ENCODE measurements at regions not wholly inside any gene's neighbourhood (a gene's known extent, or its start where the extent isn't known, plus 50 kb on each side); places are given as distances from the start of the nearest gene placed in this dataset.
"Not testable (repeated sequence)": the region's sequence is repeated elsewhere in the genome, so short reads cannot be mapped to it uniquely, and the experiment has no call there.

DNA sequence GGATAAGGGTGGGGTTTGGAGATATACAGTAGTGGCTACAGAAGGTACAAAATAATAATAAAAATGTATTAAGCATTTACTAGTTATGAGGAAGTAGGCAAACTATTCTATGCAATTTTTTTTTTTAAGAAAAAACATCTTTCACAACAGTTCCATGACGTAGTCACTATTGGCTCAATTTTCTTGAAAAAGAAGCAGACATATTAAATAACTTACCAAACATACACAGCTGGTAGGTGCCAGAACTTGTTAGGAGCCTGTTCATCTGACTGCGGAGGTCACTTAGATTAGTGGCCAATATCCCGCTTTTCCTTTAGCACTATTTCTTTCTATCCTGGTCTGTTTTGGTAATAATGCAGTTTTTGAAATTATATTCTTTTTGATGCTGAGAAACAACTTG is 593.5 kb downstream of the KCTD12 start:
- H3K27me3 Mint-ChIP-seq (ENCODE audit: low read depth) = no peaks in the 10 kb centered on the region
- no peak overlapping the region for H3K4me3 Mint-ChIP-seq
- H3K36me3 Mint-ChIP-seq (ENCODE audit: low read depth) = no peaks in the 10 kb centered on the region
- peaks cover 13% of the 10 kb centered on the region for H3K4me1 Mint-ChIP-seq
- peaks cover 11% of the 10 kb centered on the region for H3K9me3 Mint-ChIP-seq
- no peak overlapping the region for H3K27ac Mint-ChIP-seq
- TF ChIP-seq, protein P1, sequence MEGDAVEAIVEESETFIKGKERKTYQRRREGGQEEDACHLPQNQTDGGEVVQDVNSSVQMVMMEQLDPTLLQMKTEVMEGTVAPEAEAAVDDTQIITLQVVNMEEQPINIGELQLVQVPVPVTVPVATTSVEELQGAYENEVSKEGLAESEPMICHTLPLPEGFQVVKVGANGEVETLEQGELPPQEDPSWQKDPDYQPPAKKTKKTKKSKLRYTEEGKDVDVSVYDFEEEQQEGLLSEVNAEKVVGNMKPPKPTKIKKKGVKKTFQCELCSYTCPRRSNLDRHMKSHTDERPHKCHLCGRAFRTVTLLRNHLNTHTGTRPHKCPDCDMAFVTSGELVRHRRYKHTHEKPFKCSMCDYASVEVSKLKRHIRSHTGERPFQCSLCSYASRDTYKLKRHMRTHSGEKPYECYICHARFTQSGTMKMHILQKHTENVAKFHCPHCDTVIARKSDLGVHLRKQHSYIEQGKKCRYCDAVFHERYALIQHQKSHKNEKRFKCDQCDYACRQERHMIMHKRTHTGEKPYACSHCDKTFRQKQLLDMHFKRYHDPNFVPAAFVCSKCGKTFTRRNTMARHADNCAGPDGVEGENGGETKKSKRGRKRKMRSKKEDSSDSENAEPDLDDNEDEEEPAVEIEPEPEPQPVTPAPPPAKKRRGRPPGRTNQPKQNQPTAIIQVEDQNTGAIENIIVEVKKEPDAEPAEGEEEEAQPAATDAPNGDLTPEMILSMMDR (IDR thresholded peaks at IDR 0.05; ENCODE audit: unreplicated experiment in 3 of 3) = no peak

DNA sequence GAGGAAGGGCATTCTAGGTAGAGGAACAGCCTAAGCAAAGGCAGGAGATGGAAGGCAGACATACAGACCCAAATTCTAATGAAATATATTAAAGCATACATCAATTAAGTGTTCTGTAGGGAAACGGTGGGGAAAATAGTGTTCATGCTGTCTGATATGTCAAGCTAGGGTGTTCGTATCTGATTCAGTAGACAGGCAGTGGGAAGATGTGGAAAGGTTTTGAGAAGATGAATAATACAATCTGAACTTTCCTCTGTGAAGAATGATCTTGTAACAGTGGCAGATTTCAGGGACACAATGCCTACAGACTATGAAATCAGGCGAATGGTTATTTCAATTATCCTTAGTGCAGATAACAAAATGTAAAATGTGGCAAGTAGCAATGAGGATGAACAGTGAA is 594.2 kb downstream of the KCTD12 start:
- peaks cover 17% of the 10 kb centered on the region for H3K4me1 Mint-ChIP-seq
- TF ChIP-seq, protein P1 (IDR thresholded peaks at IDR 0.05; ENCODE audit: unreplicated experiment in 3 of 3) = no peak
- no peaks in the 10 kb centered on the region for H3K27me3 Mint-ChIP-seq (ENCODE audit: low read depth)
- no peaks in the 10 kb centered on the region for H3K36me3 Mint-ChIP-seq (ENCODE audit: low read depth)
- H3K27ac Mint-ChIP-seq = no peak overlapping the region
- H3K9me3 Mint-ChIP-seq = peaks cover 7% of the 10 kb centered on the region
- H3K4me3 Mint-ChIP-seq = no peak overlapping the region

DNA sequence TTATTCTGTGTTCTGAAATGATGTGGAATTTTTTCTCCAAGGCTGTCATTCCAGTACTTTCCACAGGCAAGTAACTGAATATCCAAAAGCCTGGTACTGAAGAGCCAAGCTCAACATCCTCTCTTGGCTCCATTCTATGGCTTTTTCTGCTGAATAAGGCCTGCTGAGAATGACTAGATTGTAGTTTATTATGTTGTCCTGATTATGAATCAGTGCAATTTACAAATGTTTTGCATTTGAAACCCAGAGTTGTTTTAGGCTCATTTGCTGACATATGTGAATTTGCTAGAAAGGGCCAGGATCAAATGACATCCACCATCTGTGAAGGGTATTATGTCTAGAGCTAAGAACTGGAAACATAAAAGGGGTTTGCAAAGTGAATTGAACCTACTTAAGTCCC is 596.6 kb downstream of the KCTD12 start:
- Mint-ChIP-seq H3K4me3 (no peak overlapping the region), H3K9me3 (peaks cover 6% of the 10 kb centered on the region), H3K27ac (peak overlapping the region; percentile 26 to 57 (median 55)), H3K27me3 (ENCODE audit: low read depth) (no peaks in the 10 kb centered on the region), H3K4me1 (peaks cover 28% of the 10 kb centered on the region), H3K36me3 (ENCODE audit: low read depth) (no peaks in the 10 kb centered on the region)
- TF ChIP-seq, protein P1 (IDR thresholded peaks at IDR 0.05; ENCODE audit: unreplicated experiment in 3 of 3) = no peak

DNA sequence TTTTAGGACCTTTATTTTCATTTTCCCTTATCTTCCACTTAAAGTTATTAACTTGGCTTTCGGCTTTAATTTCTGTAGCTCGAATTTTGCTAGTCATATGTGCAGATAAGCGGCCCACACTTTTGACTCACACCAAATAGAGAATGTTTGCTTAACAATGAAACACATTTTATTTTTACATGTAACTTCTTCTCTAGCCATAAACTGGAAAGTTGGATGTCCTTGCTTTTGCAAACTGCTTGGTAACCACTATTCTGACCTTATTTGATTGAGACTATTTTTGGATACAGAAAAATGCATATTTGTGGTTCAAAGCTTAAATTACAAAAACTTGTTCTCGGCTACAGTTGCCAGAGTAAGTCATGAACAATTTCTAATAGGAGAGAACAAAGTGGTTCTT is 600.0 kb downstream of the KCTD12 start:
- Mint-ChIP-seq H3K4me3 (no peak overlapping the region), H3K27me3 (ENCODE audit: low read depth) (no peaks in the 10 kb centered on the region), H3K36me3 (ENCODE audit: low read depth) (no peaks in the 10 kb centered on the region), H3K4me1 (peaks cover 24% of the 10 kb centered on the region), H3K9me3 (peaks cover 2% of the 10 kb centered on the region), H3K27ac (peak overlapping the region in 1 of 3 experiments; percentile 62)
- TF ChIP-seq, protein P1 (IDR thresholded peaks at IDR 0.05; ENCODE audit: unreplicated experiment in 3 of 3) = no peak

DNA sequence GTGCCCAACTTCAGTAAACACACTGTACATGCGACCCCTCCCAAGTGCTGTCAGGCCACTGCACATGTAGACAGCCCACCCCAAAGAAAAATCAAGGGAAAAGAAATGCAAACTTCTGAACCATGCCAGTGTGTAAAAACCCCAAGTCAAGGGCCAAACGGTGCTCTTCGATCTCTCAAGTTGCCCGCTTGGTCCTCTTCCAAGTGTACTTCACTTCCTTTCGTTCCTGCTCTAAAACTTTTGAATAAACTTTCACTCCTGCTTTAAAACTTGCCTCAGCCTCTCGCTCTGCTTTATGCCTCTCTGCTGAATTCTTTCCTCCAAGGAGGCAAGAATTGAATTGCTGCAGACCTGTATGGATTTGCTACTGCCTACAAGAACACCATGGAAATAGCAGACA is 600.7 kb downstream of the KCTD12 start:
- Mint-ChIP-seq H3K4me1 (peaks cover 22% of the 10 kb centered on the region), H3K27ac (peak overlapping the region in 1 of 3 experiments; percentile 62), H3K36me3 (ENCODE audit: low read depth) (no peaks in the 10 kb centered on the region), H3K27me3 (ENCODE audit: low read depth) (no peaks in the 10 kb centered on the region), H3K4me3 (no peak overlapping the region), H3K9me3 (peaks cover 6% of the 10 kb centered on the region)
- TF ChIP-seq, protein P1 (IDR thresholded peaks at IDR 0.05; ENCODE audit: unreplicated experiment in 3 of 3) = no peak

DNA sequence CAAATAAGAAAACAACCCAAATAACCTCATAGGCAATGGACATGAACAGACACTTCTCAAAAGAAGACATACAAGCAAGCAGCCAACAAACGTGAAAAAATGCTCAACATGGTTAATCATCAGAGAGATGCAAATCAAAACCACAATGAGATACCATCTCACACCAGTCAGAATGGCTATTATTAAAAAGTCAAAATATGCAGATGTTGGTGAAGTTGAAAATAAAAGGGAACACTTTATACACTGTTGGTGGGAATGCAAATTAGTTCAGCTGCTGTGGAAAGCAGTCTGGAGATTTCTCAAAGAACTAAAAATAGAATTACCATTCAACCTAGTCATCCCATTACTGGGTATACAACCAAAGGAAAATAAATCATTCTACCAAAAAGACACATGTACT is 606.4 kb downstream of the KCTD12 start:
- not testable (repeated sequence) for H3K9me3 Mint-ChIP-seq; H3K27ac Mint-ChIP-seq; H3K27me3 Mint-ChIP-seq (ENCODE audit: low read depth); H3K36me3 Mint-ChIP-seq (ENCODE audit: low read depth); H3K4me3 Mint-ChIP-seq; H3K4me1 Mint-ChIP-seq
